ENCODE measurements at regions not wholly inside any gene's neighbourhood (a gene's known extent, or its start where the extent isn't known, plus 50 kb on each side); places are given as distances from the start of the nearest gene placed in this dataset.

DNA sequence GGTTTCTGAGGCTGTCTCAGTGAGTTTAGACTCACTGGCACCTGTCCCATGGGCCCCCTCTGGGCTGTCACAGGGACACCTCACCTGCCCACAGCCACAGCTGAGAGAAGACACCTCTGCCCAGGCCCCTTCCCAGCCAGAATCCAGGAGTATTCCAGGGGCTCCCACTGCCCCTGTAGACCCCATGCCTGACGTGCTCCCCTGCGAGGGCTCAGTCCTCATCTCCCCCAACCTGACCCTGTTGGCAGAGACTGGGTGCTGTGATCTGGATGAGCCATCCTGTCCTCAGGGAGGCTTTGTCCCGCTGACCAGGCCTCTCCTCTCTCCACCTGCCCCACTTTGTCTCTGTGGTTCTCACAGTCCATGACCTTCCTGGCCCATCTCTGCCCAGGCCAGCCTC is 89.4 kb downstream of the DHRS2 start:
- TF ChIP-seq TARDBP (IDR thresholded peaks at IDR 0.05) (no peak), NFRKB (IDR thresholded peaks at IDR 0.05) (no peak), FOXA1 (IDR thresholded peaks at IDR 0.05) (no peak), LEF1 (IDR thresholded peaks at IDR 0.05; ENCODE audit: borderline replicate concordance) (no peak), SP1 (IDR thresholded peaks at IDR 0.05) (no peak), L3MBTL2 (conservative IDR thresholded peaks at IDR 0.05) (no peak), BHLHE40 (IDR thresholded peaks at IDR 0.05; ENCODE audit: borderline replicate concordance) (no peak), CTBP1 (IDR thresholded peaks at IDR 0.05; ENCODE audit: borderline replicate concordance) (no peak), SUZ12 (IDR thresholded peaks at IDR 0.05) (no peak), FOXM1 (IDR thresholded peaks at IDR 0.05; ENCODE audit: borderline replicate concordance) (no peak), FOXK2 (IDR thresholded peaks at IDR 0.05) (no peak)

All from HEK293T (cell line).